ENCODE measurements at regions not wholly inside any gene's neighbourhood (a gene's known extent, or its start where the extent isn't known, plus 50 kb on each side); places are given as distances from the start of the nearest gene placed in this dataset.
A peak's percentile ranks its signal among the peaks of the same experiment; 100 is the strongest.

DNA sequence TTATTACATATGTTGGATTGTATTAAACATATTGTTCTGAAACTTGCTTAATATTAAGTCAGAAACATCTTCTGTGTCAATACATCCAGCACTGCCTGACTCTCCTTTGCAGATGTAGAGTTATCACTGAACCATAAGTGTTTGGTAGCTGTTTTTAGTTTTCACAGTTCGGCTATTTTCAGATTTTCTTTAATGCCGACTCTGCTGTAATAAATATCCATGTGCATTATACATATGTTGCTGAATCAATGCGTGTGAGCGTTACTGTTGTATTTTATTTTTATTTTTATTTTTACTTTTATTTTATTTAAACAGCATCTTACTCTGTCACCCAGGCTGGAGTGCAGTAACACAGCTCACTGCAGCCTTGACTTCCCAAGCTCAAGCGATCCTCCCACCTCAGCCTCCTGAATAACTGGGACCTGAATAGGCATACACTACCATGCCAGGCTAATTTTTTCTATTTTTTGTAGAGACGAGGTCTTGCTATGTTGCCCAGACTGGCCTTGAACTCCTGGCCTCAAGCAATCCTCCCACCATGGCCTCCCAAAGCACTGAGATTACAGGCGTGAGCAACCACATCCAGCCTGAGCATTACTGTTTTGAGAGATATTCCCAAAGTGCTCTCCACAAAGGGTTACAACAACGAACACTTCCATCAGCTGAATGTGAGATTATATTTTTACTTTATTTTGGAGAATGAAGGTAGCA lies 50.7 kb upstream of the NOCT start:
- DNase-seq (ENCODE audit: low spot score): no peak

DNA sequence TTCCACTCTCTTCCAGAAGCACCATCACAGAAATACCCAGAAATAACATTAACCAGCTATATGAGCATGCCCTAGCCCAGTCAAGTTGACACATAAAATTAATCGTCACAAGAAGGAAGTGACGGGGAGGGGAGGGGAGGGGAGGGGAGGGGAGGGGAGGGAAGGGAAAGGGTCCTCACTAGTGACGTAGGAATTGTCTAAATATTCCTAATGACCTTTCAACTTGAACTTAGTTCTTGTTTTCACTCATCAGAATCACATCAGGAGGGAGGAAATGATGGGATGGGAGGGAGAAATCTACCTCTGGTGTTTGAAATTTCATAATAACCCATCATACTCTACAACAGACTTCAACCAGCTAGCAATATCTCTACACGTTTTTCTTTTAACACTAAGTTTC lies 52.2 kb upstream of the NOCT start:
- no peak for DNase-seq (ENCODE audit: low spot score)

DNA sequence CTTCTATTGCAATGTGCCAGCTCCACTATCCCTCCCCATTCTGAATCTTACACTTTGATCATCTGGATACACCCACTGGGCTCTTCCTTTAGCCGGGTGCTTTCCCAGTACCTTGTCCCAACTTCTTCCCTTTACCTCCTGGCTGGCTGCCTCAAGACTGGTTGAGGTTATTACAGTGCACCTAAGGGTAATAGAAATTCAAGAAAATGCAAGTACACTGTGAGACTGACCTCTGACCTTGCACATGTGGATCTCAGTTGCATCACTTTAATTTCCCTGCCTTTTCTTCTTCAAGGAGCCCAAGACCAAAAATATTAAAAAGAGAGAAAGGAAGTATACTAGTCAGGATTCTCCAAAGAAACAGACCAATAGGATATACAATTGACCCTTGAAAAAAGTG lies 53.9 kb upstream of the NOCT start:
- no peak for DNase-seq (ENCODE audit: low spot score)

DNA sequence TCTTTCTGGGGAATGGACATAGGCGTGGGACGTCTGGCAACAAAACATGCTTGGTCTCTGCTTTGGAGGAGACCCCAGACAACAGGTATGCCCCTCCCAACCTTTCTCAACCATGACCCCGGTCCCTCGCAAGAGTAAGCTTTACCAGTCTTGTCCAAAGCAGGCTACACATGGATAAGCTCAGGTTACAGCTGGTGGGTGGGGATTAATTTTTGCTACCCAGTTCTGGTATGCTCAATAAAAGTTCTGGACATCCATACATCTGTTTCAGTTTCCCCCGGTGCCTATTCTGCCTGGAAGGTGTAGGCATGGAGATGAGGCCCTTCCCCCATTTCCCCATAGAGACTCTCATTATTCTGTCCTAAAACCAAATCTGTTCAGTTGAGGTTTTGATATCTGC lies 54.5 kb upstream of the NOCT start:
- DNase-seq (ENCODE audit: low spot score): no peak

DNA sequence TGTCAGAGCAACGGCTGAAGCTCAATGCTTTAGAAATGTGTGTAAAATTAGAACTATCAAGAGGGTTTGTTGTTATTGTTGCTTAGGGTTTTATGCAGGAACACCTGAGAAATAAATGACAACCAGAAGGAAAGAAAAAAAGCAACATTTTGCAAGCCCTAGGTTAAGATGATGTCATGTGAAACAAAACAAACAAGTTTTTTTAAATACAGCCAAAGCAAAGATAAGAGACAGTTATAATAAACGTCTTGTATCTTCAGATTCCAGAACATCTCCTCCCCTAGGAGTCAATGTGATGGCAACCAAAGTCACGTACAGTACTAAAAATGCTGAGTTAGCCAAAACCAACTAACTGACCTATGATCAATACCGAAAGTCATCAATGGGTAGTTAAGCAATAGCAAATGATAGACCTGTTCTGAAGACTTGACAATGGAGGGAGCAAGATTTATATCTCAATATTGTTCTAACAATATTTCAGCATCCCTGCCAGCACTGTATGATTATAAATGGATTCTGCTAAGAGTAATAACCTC lies 55.3 kb upstream of the NOCT start:
- DNase-seq (ENCODE audit: low spot score): no peak

DNA sequence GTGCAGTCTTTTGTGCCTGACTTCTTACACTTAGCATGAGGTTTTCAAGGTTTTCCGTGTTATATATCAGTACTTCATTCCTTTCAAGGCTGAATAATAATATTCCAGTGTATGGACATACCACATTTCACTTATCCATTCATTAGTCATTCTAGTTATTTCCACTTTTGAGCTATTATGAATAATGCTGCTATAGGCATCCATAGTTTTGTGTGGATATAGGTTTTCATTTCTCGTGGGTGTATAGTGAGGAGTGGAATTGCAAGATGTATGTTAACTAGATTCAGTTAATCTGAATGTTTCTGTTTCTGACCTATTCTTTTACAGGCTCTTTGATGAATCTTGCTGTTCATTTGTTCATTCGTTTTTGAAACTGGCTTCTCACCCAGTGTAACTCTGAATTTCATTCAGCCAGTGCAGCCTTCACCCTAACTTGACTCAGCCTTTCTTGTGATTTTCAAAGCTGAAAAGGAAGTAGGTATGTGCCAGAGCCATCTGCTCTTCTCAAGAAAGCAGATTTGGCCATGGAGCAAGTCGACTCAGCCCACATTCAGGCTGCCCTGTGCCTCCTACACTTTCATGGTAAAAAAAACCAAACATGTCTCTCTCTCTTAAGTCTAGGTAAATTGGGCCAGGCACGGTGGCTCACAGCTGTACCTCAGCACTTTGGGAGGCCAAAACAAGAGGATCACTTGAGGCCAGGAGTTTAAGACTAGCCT lies 56.3 kb upstream of the NOCT start:
- DNase-seq (ENCODE audit: low spot score): no peak

DNA sequence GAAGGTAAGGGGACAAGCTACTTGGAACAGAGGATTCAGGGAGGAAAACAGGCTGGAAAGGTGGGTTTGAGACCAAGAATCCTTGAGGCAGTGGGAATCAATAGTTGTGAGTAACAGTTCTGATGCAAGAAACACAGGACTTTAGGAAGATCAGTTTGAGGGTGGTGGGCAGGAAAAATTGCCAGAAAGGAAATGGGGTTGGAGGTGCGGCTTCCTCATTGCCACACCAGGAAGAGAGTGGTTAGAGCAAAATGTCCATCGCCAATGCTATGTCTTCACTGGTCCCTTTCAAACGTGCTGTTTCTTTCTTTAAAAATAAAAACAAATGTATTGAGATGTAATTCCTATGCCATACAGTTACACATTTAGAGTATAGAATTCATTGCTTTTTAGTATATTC lies 57.1 kb upstream of the NOCT start:
- no peak for DNase-seq (ENCODE audit: low spot score)

DNA sequence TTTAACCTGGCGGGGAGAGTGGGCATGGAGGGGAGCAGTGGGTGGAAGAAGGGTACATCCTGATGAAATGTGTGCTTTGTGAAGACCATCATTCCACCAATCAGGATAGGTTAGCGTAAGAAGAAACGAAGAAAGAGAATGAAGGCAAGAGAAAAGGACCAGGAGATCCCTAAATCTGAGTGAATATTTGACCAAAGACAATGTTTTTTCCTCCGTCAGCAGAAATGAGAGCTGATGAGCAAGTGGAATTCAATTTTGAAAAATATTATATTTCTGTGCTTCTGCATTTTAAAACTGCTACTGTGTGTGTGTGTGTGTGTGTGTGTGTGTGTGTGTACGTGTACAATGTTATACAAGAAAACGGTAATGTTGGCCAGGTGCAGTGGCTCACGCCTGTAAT lies 58.3 kb upstream of the NOCT start:
- DNase-seq (ENCODE audit: low spot score): no peak

DNA sequence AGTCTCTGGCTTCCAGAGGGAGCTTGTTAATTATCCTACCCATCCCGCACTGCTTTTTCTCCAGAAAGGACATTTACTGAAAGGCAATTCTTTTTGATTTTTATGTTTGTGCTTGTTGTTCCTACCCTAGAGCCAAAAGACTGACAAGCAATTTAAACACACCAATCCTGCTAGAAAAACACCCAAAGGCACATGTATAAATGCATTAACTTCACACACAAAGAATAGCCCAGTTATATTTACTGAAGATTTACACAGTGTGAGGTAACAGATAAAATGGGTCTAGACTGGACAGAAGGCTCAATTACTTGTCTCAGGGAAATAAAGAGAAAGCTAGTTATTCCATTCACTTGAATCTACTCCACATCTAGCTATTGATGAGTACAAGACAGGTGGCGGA lies 61.2 kb upstream of the NOCT start:
- DNase-seq (ENCODE audit: low spot score): no peak

DNA sequence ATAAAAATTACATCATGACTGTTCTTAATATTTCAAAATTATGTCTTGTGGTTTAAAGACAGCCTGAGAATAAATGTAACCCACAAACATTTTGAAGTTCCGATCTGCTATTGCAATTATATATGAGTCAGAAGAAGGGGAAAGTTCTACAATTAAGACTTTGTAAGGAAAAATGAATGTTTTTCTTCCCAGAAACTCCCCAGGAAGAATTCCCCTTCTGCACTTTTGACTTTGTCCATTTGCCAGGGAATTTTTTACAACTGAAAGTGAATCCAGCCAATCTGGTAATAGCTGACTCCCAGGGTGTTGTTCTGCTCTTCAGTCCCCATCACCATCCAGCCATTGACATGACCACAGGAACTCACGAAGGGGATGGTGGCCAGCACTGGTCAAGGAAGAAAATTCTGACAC lies 61.6 kb upstream of the NOCT start:
- peak; percentile 49 for DNase-seq (ENCODE audit: low spot score)

DNA sequence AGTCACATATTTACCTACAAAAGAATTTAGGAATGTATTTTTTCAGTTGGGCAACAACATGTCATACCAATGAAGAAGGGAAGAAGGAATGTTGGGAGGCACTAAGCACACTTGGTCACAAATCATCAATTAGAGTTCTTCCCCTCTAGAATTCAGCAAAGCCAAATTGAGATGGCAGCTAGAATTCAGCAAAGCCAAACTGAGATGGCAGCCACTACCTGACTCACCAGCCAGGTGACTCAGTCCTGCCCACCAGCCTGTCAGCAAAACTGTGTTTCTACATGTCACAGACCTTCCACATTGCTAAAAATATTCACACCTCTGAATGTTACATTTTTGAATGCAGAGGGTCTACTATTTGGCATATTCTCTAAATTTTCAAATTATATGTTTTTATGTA lies 63.2 kb upstream of the NOCT start:
- DNase-seq (ENCODE audit: low spot score): no peak

DNA sequence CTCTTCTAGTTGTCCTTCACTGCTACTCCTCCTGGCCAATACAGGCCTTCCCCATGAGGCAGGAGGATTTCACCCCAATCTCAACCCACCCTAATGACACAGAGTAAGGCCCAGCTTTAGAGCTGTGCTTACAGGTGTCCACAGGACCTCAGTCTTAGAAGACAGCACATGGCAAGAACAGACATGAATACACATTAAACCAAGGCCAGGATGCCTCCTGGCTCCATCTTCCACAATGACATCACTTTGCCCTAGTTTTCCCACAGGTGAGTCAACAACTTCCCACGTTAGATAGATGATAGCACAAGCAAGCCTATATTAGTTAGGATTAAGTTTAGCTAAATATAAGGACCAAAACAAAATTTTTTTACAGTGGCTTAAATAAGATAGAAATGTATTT lies 63.8 kb upstream of the NOCT start:
- DNase-seq (ENCODE audit: low spot score): no peak

DNA sequence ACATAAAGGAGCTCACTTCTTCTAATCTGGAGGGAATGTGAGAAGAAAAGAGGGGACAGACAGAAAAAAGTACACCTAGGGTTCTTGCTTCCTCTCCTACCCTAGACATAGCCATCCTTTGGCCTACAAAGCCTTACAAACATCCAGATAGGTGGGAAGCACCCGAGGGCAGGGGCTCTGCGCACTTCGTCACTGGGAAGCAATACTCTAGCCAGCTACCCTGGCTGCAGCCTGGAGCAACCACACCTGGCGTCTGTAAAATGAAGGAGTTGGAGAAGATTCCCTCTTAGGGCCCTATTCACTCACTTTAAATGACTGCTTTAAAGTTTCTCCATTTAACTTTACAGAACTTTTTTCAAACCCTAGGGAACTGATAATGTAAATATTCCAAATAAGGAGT lies 65.7 kb upstream of the NOCT start:
- no peak for DNase-seq (ENCODE audit: low spot score)

DNA sequence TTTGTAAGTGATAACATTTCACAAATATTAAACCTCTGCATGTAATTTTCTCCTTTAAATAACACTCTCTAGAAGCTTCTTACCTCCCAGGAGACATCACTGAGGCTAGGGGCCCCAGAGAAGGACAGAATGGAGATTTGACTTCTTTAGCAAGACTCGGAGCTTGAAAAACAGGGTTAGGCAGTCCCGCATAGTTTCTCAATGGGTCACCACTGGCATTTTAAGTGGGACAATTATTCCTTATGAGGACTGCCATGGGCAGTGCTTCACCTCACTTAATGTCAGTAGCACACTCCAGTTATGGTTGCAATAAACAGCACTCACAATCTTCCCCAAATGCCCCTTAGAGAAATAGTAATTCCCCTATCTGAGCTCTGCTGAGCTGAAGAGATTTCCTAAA lies 66.7 kb upstream of the NOCT start:
- DNase-seq (ENCODE audit: low spot score): no peak

DNA sequence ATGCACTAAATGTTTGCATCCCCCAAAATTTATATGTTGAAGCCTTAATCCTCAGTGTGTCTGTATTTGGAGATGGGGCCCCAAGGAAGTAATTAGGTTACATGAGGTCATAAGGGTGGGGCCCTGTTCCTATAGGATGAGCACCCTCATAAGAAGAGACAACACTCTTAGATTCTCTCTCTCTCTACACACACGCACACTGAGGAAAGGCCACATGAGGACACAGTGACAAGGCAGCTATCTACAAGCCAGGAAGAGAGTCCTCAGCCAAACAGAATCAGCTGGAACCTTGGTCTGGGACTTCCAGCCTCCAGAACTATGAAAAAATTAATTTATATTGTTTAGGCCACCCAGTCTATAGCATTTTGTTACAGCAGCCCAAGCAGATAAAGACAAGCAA lies 69.3 kb upstream of the NOCT start:
- no peak for DNase-seq (ENCODE audit: low spot score)

DNA sequence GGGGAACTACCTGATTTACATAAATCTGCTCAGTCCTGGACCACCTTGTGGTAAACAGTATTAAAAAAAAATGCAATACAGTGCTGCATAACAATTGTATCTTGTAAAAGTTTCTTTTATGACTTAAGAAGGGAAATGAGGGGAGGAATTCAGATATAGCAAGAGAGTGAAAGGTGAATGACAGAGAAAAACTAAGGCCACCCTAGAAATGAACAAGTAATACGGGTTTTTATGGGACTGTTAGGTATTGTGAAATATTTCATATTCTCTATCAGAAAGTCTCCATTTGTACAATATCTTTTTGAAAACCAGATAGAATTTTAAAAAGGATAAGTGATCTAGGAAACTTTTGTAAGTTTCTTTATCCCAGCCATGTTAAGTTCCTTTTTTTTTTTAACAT lies 69.7 kb upstream of the NOCT start:
- no peak for DNase-seq (ENCODE audit: low spot score)

DNA sequence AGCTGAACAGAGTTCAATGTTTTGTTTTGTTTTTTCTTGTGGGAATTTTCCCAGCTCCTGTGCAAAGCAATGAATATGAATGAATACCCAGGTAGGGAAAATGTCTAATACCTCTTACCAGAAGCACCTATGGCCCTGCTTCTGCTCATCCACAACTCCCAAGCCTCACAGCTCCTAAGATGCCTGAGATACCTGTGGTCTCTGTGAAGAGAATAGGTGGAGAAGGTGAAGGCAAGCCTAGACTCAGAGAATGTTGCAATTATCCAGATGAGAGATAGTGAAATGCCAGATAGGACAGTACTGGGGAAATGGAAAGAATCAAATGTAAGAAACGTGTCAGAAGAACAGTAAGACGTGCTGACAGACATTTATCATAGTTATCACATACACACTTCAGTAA lies 70.2 kb upstream of the NOCT start:
- DNase-seq (ENCODE audit: low spot score): no peak

DNA sequence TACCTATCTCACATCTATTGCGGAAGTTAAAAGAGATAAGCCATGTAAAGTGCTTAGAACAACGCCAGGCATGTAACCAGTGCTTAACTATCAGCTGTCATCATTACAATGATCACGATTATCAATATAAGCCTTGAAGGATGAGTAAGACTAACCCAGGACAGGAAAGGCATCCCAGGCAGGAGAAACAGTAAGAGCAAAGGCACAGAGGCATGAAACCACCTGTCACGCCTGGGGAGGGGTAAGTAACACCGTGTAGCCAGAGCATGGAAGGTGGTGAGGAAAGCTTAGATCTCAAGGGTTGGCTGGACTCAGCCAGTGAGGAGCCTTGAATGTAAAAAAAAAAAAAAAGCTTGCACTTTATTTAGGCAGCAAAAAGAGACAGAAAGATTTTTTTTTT lies 71.7 kb upstream of the NOCT start:
- DNase-seq (ENCODE audit: low spot score): no peak

DNA sequence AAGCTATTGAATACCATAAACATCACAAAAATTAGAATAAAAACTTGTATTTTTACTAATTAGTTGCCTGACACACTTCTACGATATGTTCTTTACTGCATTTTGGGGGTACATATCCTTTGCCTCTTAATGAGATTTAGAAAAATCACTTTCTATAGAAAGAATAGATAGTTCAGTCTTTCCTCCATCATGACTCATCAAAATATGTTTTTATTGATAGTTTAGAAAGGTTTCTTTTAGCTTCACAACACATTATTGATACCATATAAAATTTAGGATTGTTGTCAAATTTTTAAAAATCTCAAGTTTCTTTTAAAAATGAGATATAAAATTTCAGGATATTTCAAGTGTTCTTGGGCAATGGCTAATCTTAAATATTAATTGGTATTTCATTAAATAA lies 74.5 kb upstream of the NOCT start:
- DNase-seq (ENCODE audit: low spot score): no peak

DNA sequence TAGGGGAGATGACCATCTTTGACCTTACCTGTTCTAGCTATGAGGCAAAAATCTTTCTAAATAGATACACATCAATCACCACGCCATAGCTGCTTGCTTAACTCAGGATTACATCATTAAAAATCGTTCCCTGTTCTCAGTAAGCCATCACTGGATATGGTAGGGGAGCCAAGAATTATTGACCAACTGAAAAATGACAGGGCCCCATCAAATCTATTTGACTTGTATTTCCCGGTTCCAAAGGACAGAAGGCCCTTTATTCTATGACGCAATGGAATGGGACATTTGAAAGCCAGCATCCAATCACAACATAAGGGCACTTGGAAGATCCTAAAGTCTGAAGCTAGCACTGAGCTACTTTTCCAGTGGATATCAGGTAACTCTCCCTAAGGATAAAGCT lies 75.6 kb upstream of the NOCT start:
- no peak for DNase-seq (ENCODE audit: low spot score)

DNA sequence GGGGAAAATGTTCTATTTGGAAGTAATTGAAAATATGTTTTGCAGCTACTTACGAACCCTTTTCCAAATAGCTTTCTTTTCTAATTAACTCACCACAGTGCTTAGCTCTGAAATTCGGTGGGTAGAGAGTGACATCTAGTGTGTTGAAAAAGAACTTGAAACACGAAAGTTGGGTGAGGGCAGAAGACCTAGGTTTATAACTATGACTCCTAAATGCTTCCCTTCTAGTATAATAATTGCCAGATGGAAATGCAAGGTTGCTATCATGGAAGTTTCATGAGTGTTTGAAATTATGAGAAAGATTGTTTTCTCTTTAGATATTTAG lies 77.3 kb upstream of the NOCT start:
- peak; percentile 20 for DNase-seq (ENCODE audit: low spot score)

DNA sequence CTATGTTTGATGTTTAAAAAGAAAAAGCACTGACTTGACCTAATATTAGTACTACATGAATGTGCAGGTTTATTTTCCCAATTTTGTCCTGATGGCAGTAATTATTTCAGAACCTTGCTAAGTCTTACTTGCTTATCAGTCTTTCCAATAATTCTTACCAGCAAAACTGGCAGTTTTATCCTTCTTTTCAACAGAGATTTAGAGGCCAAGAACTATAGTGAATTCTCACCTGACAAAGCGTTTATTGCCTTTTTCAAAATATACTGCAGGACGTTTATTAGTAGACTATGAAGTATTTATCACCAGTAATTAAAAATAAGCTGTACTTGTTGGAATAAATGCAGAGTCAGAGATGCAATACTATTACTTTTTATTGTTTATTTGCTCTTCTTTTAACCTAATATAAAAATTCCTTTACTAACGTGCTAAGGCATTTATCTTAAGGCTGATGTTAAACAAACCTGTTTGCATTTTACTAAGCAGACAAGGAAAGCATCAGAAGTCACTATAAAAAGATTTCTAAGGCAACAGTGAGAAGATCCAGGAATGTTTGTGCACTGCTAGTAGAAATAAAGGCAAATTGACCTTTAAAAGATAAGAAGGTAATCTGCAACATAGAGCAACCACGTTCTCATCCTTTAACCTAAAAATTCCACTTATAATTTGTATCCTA lies 80.3 kb upstream of the NOCT start:
- no peak for DNase-seq (ENCODE audit: low spot score)

DNA sequence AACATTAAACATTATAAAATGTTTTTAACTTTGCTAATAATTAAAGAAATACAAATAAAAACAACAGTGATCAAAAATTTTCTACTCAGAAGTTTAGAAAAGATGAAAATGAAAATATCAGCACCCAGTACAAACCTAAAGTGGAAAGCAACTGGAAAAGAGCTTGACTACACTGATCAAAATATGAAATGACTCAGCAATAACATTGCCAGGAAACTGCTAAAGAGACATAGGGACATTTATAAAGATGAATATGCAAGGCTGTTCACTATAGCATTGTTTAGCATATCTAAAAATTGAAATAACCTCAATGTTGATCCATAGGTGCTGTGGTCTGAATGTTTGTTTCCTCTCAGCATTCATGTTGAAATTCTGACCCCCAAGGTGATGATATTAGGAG lies 88.5 kb upstream of the NOCT start:
- DNase-seq (ENCODE audit: low spot score): no peak

DNA sequence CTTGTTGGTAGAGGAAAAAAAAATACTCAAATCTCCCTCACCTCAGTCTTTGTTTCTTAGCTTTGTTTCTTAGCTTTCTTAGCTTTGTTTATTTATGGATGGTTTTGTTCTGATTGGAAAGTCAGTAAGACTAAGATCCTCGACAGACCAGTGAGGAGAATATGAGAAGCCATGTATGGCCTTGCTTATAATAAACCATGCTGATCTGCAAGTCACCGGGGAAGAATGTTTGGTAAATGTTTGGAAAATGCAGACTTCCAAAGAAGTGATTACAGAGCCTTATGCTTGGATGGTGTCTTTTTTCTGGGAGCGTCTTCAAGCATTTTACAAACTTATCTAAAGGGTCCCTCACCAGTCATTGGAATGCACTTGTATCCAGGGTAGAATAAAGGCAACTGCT lies 90.1 kb upstream of the NOCT start:
- DNase-seq (ENCODE audit: low spot score): peak; percentile 17
